ENCODE measurements at regions not wholly inside any gene's neighbourhood (a gene's known extent, or its start where the extent isn't known, plus 50 kb on each side); places are given as distances from the start of the nearest gene placed in this dataset.

- Histone ChIP-seq H2AFZ (replicated peaks; ENCODE audit: low read length, poor library complexity) (no peak overlapping the region), H4K8ac (ENCODE audit: low read depth in 2 of 2, low read length in 2 of 2) (no peak overlapping the region), H4K91ac (ENCODE audit: insufficient read depth, low read depth, low read length) (no peak overlapping the region), H3K27ac (ENCODE audit: insufficient read depth, low read length) (no peak overlapping the region), H2BK120ac (ENCODE audit: low read depth, low read length) (no peak overlapping the region), H3K9ac (ENCODE audit: low read depth, low read length) (no peak overlapping the region), H3K36me3 (ENCODE audit: control insufficient read depth, insufficient read depth, low read length) (no peaks in the 10 kb centered on the region), H3K9me3 (ENCODE audit: control insufficient read depth, insufficient read depth, low read length) (peaks cover 5% of the 10 kb centered on the region), H2BK20ac (ENCODE audit: low read depth, low read length) (no peak overlapping the region), H3K4me2 (ENCODE audit: low read depth, low read length) (no peak overlapping the region), H3K56ac (ENCODE audit: extremely low read depth, insufficient read depth, low read length) (no peak overlapping the region), H3K23ac (ENCODE audit: low read depth, low read length) (no peak overlapping the region), H3K14ac (replicated peaks; ENCODE audit: low read depth, low read length) (no peak overlapping the region), H2AK5ac (ENCODE audit: low read depth, low read length) (no peak overlapping the region), H3K9me1 (ENCODE audit: insufficient read depth, low read length) (no peaks in the 10 kb centered on the region), H4K5ac (ENCODE audit: low read depth, low read length) (no peak overlapping the region), H4K20me1 (ENCODE audit: insufficient read depth, low read length) (no peaks in the 10 kb centered on the region), H2BK5ac (ENCODE audit: low read depth, low read length, poor library complexity, severe bottlenecking) (no peak overlapping the region), H3K4me3 (ENCODE audit: insufficient read depth, low read depth, low read length) (no peak overlapping the region), H3K27me3 (ENCODE audit: control insufficient read depth, insufficient read depth, low read length) (no peaks in the 10 kb centered on the region), H3K18ac (ENCODE audit: low read depth, low read length) (no peak overlapping the region), H3K79me1 (ENCODE audit: low read depth in 1 of 2, low read length in 2 of 2) (no peaks in the 10 kb centered on the region), H3K4me1 (ENCODE audit: control insufficient read depth, insufficient read depth, low read length) (no peaks in the 10 kb centered on the region), H2BK15ac (ENCODE audit: low read depth, low read length) (no peak overlapping the region), H2AK9ac (replicated peaks; ENCODE audit: low read depth, low read length, poor library complexity) (no peak overlapping the region), H3K4ac (ENCODE audit: low read depth, low read length) (no peak overlapping the region)
- DNase-seq (no peak), ATAC-seq (ENCODE audit: low read depth) (no peak)
- in situ Hi-C loops (cut with MboI; ENCODE audit: low sequenced_read_pairs) (no loop called here), dilution Hi-C loops (cut with HindIII; ENCODE audit: low sequenced_read_pairs, unreplicated experiment) (no loop called here), intact Hi-C loops (cut with micrococcal nuclease) (no loop called here)
- ChIA-PET CTCF (no interaction called here), POLR2A (ENCODE audit: unreplicated experiment) (no interaction called here)
- no TSS peak for BruUV-seq (replicated peaks)
- no peak for TF ChIP-seq RAD21 (IDR thresholded peaks at IDR 0.05; ENCODE audit: low read length)
- TF ChIP-seq NFE2L2 (IDR thresholded peaks at IDR 0.05; ENCODE audit: low read depth, low read length), result peak; percentile 50; the same call in 1 of the 2 replicates
These were observed 298.9 kb upstream of the ADARB2 start for GRCh38 chr10:2036209-2036608.
